NCI-H146 (cell line): ENCODE measurements at regions not wholly inside any gene's neighbourhood (a gene's known extent, or its start where the extent isn't known, plus 50 kb on each side); places are given as distances from the start of the nearest gene placed in this dataset.
A peak's percentile ranks its signal among the peaks of the same experiment; 100 is the strongest.
"Not testable (repeated sequence)": the region's sequence is repeated elsewhere in the genome, so short reads cannot be mapped to it uniquely, and the experiment has no call there.

Experiments used
- DNase-seq: peaks from one replicate; lab custom pipeline; 2025; lab: John Stamatoyannopoulos, UW

GRCh38 chr5:101743000-101743399 is 553.1 kb downstream of the SLCO4C1 start:
- DNase-seq, result not testable (repeated sequence)

- DNase-seq, result peak; percentile 9
Observed at GRCh38 chr5:101728933-101729332, 567.2 kb downstream of the SLCO4C1 start.

- no peak for DNase-seq
Observed at GRCh38 chr5:101721543-101721942, 574.5 kb downstream of the SLCO4C1 start.

- DNase-seq, result no peak
Observed at GRCh38 chr5:101720033-101720432, 576.1 kb downstream of the SLCO4C1 start.

GRCh38 chr5:101717721-101718120 is 578.4 kb downstream of the SLCO4C1 start:
- no peak for DNase-seq

- peak; percentile 6 for DNase-seq
Observed at GRCh38 chr5:101716941-101717340, 579.1 kb downstream of the SLCO4C1 start.

- DNase-seq, result not testable (repeated sequence)
Observed at GRCh38 chr5:101715790-101716189, 580.3 kb downstream of the SLCO4C1 start.

- no peak for DNase-seq
Observed at GRCh38 chr5:101689306-101689705, 606.8 kb downstream of the SLCO4C1 start.

- DNase-seq, result no peak
Observed at GRCh38 chr5:101688156-101688555, 607.9 kb downstream of the SLCO4C1 start.

- DNase-seq, result no peak
Observed at GRCh38 chr5:101687349-101687985, 608.6 kb downstream of the SLCO4C1 start.

GRCh38 chr5:101686536-101687157 is 609.4 kb downstream of the SLCO4C1 start:
- no peak for DNase-seq

- DNase-seq, result no peak
Observed at GRCh38 chr5:101679816-101680215, 616.3 kb downstream of the SLCO4C1 start.

GRCh38 chr5:101678481-101679193 is 617.4 kb downstream of the SLCO4C1 start:
- DNase-seq, result peak; percentile 63

- peak; percentile 8 for DNase-seq
Observed at GRCh38 chr5:101677961-101678360, 618.1 kb downstream of the SLCO4C1 start.

- no peak for DNase-seq
Observed at GRCh38 chr5:101676646-101677045, 619.4 kb downstream of the SLCO4C1 start.

GRCh38 chr5:101675510-101676219 is 620.4 kb downstream of the SLCO4C1 start:
- peak; percentile 74 for DNase-seq

GRCh38 chr5:101673120-101673519 is 623.0 kb downstream of the SLCO4C1 start:
- no peak for DNase-seq

- no peak for DNase-seq
Observed at GRCh38 chr5:101664071-101664791, 631.9 kb downstream of the SLCO4C1 start.

- DNase-seq, result no peak
Observed at GRCh38 chr5:101663543-101663942, 632.5 kb downstream of the SLCO4C1 start.

GRCh38 chr5:101662263-101662662 is 633.8 kb downstream of the SLCO4C1 start:
- no peak for DNase-seq

GRCh38 chr5:101658433-101658832 is 637.7 kb downstream of the SLCO4C1 start:
- no peak for DNase-seq

GRCh38 chr5:101653996-101654395 is 642.1 kb downstream of the SLCO4C1 start:
- no peak for DNase-seq
